ENCODE measurements at regions not wholly inside any gene's neighbourhood (a gene's known extent, or its start where the extent isn't known, plus 50 kb on each side); places are given as distances from the start of the nearest gene placed in this dataset.
"Not testable (repeated sequence)": the region's sequence is repeated elsewhere in the genome, so short reads cannot be mapped to it uniquely, and the experiment has no call there.

GRCh38 chr7:121739465-121739864 lies 133.5 kb upstream of the PTPRZ1 start:
- no peaks in the 10 kb centered on the region for H3K4me1 Mint-ChIP-seq
- no peaks in the 10 kb centered on the region for H3K27me3 Mint-ChIP-seq
- ATAC-seq (no peak), DNase-seq (no peak)
- intact Hi-C loops (cut with DNase I, micrococcal nuclease), result no loop called here
- no peaks in the 10 kb centered on the region for H3K36me3 Mint-ChIP-seq (ENCODE audit: low read depth)
- no peak overlapping the region for H3K27ac Mint-ChIP-seq
- ChIA-PET POLR2A (no interaction called here), CTCF (no interaction called here)
- H3K9me3 Mint-ChIP-seq (ENCODE audit: low read depth), result peaks cover 3% of the 10 kb centered on the region
- H3K4me3 Mint-ChIP-seq, result no peak overlapping the region

- H3K36me3 Mint-ChIP-seq (ENCODE audit: low read depth), result peaks cover 2% of the 10 kb centered on the region
- peaks cover 13% of the 10 kb centered on the region for H3K9me3 Mint-ChIP-seq (ENCODE audit: low read depth)
- DNase-seq, result no peak
- no peaks in the 10 kb centered on the region for H3K27me3 Mint-ChIP-seq
- no peak overlapping the region for H3K4me3 Mint-ChIP-seq
- no peak overlapping the region for H3K27ac Mint-ChIP-seq
- ChIA-PET CTCF (no interaction called here), POLR2A (no interaction called here)
- intact Hi-C loops (cut with DNase I, micrococcal nuclease), result no loop called here
- H3K4me1 Mint-ChIP-seq, result no peaks in the 10 kb centered on the region
- ATAC-seq, result no peak
Observed at GRCh38 chr7:121730869-121731268, 142.1 kb upstream of the PTPRZ1 start.

- H3K36me3 Mint-ChIP-seq (ENCODE audit: low read depth), result no peaks in the 10 kb centered on the region
- CTCF ChIA-PET, result no interaction called here
- peaks cover 6% of the 10 kb centered on the region for H3K9me3 Mint-ChIP-seq (ENCODE audit: low read depth)
- ATAC-seq (no peak), DNase-seq (no peak)
- H3K27me3 Mint-ChIP-seq, result no peaks in the 10 kb centered on the region
- no peak overlapping the region for H3K27ac Mint-ChIP-seq
- H3K4me3 Mint-ChIP-seq, result no peak overlapping the region
- intact Hi-C loops (cut with DNase I, micrococcal nuclease), result no loop called here
- H3K4me1 Mint-ChIP-seq, result no peaks in the 10 kb centered on the region
- POLR2A ChIA-PET, result no interaction called here
Observed at GRCh38 chr7:121714559-121715303, 158.2 kb upstream of the PTPRZ1 start.

GRCh38 chr7:121712961-121713360 lies 160.0 kb upstream of the PTPRZ1 start:
- H3K27ac Mint-ChIP-seq; intact Hi-C loops (cut with DNase I, micrococcal nuclease); DNase-seq; H3K36me3 Mint-ChIP-seq (ENCODE audit: low read depth); H3K9me3 Mint-ChIP-seq (ENCODE audit: low read depth); ATAC-seq; POLR2A ChIA-PET; H3K4me3 Mint-ChIP-seq; H3K27me3 Mint-ChIP-seq; H3K4me1 Mint-ChIP-seq: not testable (repeated sequence)
- CTCF ChIA-PET, result interaction anchor here (0.6 kb wide), 1 partner anchor 113 kb away, joined by 4 read pairs; no protein-coding TSS in a partner anchor

- Mint-ChIP-seq H3K4me3 (no peak overlapping the region), H3K36me3 (ENCODE audit: low read depth) (no peaks in the 10 kb centered on the region), H3K9me3 (ENCODE audit: low read depth) (no peaks in the 10 kb centered on the region), H3K4me1 (no peaks in the 10 kb centered on the region), H3K27ac (no peak overlapping the region), H3K27me3 (no peaks in the 10 kb centered on the region)
- DNase-seq (no peak), ATAC-seq (no peak)
- ChIA-PET POLR2A (no interaction called here), CTCF (no interaction called here)
- intact Hi-C loops (cut with DNase I, micrococcal nuclease), result no loop called here
Observed at GRCh38 chr7:121697731-121698316, 175.1 kb upstream of the PTPRZ1 start.

GRCh38 chr7:121696954-121697353 lies 176.0 kb upstream of the PTPRZ1 start:
- H3K9me3 Mint-ChIP-seq (ENCODE audit: low read depth), result no peaks in the 10 kb centered on the region
- CTCF ChIA-PET, result no interaction called here
- POLR2A ChIA-PET, result no interaction called here
- ATAC-seq (no peak), DNase-seq (no peak)
- H3K4me3 Mint-ChIP-seq, result no peak overlapping the region
- no peaks in the 10 kb centered on the region for H3K4me1 Mint-ChIP-seq
- H3K27me3 Mint-ChIP-seq, result no peaks in the 10 kb centered on the region
- no peaks in the 10 kb centered on the region for H3K36me3 Mint-ChIP-seq (ENCODE audit: low read depth)
- intact Hi-C loops (cut with DNase I, micrococcal nuclease), result no loop called here
- H3K27ac Mint-ChIP-seq, result no peak overlapping the region

- DNase-seq (no peak), ATAC-seq (no peak)
- H3K27ac Mint-ChIP-seq, result no peak overlapping the region
- H3K4me1 Mint-ChIP-seq, result no peaks in the 10 kb centered on the region
- POLR2A ChIA-PET, result no interaction called here
- H3K27me3 Mint-ChIP-seq, result no peaks in the 10 kb centered on the region
- no peak overlapping the region for H3K4me3 Mint-ChIP-seq
- CTCF ChIA-PET, result interaction anchor here (0.7 kb wide), 1 partner anchor 175 kb away, joined by 3 read pairs; no protein-coding TSS in a partner anchor
- H3K9me3 Mint-ChIP-seq (ENCODE audit: low read depth), result peaks cover 2% of the 10 kb centered on the region
- H3K36me3 Mint-ChIP-seq (ENCODE audit: low read depth), result no peaks in the 10 kb centered on the region
- intact Hi-C loops (cut with DNase I, micrococcal nuclease), result no loop called here
Observed at GRCh38 chr7:121689749-121690148, 183.2 kb upstream of the PTPRZ1 start.

GRCh38 chr7:121681700-121682099 lies 191.3 kb upstream of the PTPRZ1 start:
- intact Hi-C loops (cut with DNase I, micrococcal nuclease), result no loop called here
- Mint-ChIP-seq H3K4me3 (no peak overlapping the region), H3K9me3 (ENCODE audit: low read depth) (no peaks in the 10 kb centered on the region), H3K27ac (no peak overlapping the region), H3K27me3 (peaks cover 2% of the 10 kb centered on the region), H3K4me1 (no peaks in the 10 kb centered on the region), H3K36me3 (ENCODE audit: low read depth) (no peaks in the 10 kb centered on the region)
- CTCF ChIA-PET, result no interaction called here
- ATAC-seq (no peak), DNase-seq (no peak)
- POLR2A ChIA-PET, result no interaction called here

GRCh38 chr7:121676168-121676567 lies 196.8 kb upstream of the PTPRZ1 start:
- intact Hi-C loops (cut with DNase I, micrococcal nuclease), result no loop called here
- no peaks in the 10 kb centered on the region for H3K9me3 Mint-ChIP-seq (ENCODE audit: low read depth)
- no peak for ATAC-seq
- H3K27ac Mint-ChIP-seq, result no peak overlapping the region
- H3K4me3 Mint-ChIP-seq, result no peak overlapping the region
- ChIA-PET CTCF (no interaction called here), POLR2A (no interaction called here)
- H3K36me3 Mint-ChIP-seq (ENCODE audit: low read depth), result no peaks in the 10 kb centered on the region
- peaks cover 2% of the 10 kb centered on the region for H3K27me3 Mint-ChIP-seq
- no peak for DNase-seq
- no peaks in the 10 kb centered on the region for H3K4me1 Mint-ChIP-seq

- DNase-seq; H3K27ac Mint-ChIP-seq; H3K4me3 Mint-ChIP-seq; POLR2A ChIA-PET; CTCF ChIA-PET; ATAC-seq; H3K36me3 Mint-ChIP-seq (ENCODE audit: low read depth); H3K27me3 Mint-ChIP-seq; H3K4me1 Mint-ChIP-seq; H3K9me3 Mint-ChIP-seq (ENCODE audit: low read depth): not testable (repeated sequence)
- intact Hi-C loops (cut with DNase I, micrococcal nuclease), result loop anchor here in 1 of 2 experiments (5.0 kb wide), 1 partner anchor 817 kb away; the partner anchor contains the start of gene TSPAN12
Observed at GRCh38 chr7:121674455-121674854, 198.5 kb upstream of the PTPRZ1 start.

GRCh38 chr7:121669144-121669543 lies 203.8 kb upstream of the PTPRZ1 start:
- no peak overlapping the region for H3K4me3 Mint-ChIP-seq
- no peak overlapping the region for H3K27ac Mint-ChIP-seq
- DNase-seq (no peak), ATAC-seq (no peak)
- H3K4me1 Mint-ChIP-seq, result no peaks in the 10 kb centered on the region
- no peaks in the 10 kb centered on the region for H3K9me3 Mint-ChIP-seq (ENCODE audit: low read depth)
- POLR2A ChIA-PET, result no interaction called here
- H3K36me3 Mint-ChIP-seq (ENCODE audit: low read depth), result no peaks in the 10 kb centered on the region
- CTCF ChIA-PET, result no interaction called here
- no peaks in the 10 kb centered on the region for H3K27me3 Mint-ChIP-seq
- intact Hi-C loops (cut with DNase I, micrococcal nuclease), result no loop called here

GRCh38 chr7:121666306-121666705 lies 206.7 kb upstream of the PTPRZ1 start:
- no peak for ATAC-seq
- ChIA-PET CTCF (no interaction called here), POLR2A (no interaction called here)
- DNase-seq, result no peak
- intact Hi-C loops (cut with DNase I, micrococcal nuclease), result no loop called here
- no peaks in the 10 kb centered on the region for H3K36me3 Mint-ChIP-seq (ENCODE audit: low read depth)
- H3K4me3 Mint-ChIP-seq, result no peak overlapping the region
- H3K9me3 Mint-ChIP-seq (ENCODE audit: low read depth), result no peaks in the 10 kb centered on the region
- H3K27me3 Mint-ChIP-seq, result no peaks in the 10 kb centered on the region
- no peaks in the 10 kb centered on the region for H3K4me1 Mint-ChIP-seq
- no peak overlapping the region for H3K27ac Mint-ChIP-seq
